ENCODE measurements at regions not wholly inside any gene's neighbourhood (a gene's known extent, or its start where the extent isn't known, plus 50 kb on each side); places are given as distances from the start of the nearest gene placed in this dataset.

- no peak for DNase-seq
Observed at GRCh38 chr4:45985038-45985437, 138.8 kb downstream of the GABRG1 start.

GRCh38 chr4:45971108-45971507, 152.7 kb downstream of the GABRG1 start:
- no peak for DNase-seq

GRCh38 chr4:45957353-45957752, 166.5 kb downstream of the GABRG1 start:
- no peak for DNase-seq

GRCh38 chr4:45954276-45954675, 169.6 kb downstream of the GABRG1 start:
- no peak for DNase-seq

GRCh38 chr4:45951153-45951552, 172.7 kb downstream of the GABRG1 start:
- DNase-seq, result no peak

- no peak for DNase-seq
Observed at GRCh38 chr4:45946699-45947098, 177.2 kb downstream of the GABRG1 start.

- DNase-seq, result peak; percentile 2
Observed at GRCh38 chr4:45944000-45944399, 179.9 kb downstream of the GABRG1 start.

GRCh38 chr4:45939056-45939455, 184.8 kb downstream of the GABRG1 start:
- DNase-seq, result no peak

GRCh38 chr4:45931154-45931553, 192.7 kb downstream of the GABRG1 start:
- no peak for DNase-seq

- no peak for DNase-seq
Observed at GRCh38 chr4:45927641-45928040, 196.2 kb downstream of the GABRG1 start.

- no peak for DNase-seq
Observed at GRCh38 chr4:45925809-45926208, 198.0 kb downstream of the GABRG1 start.

GRCh38 chr4:45920861-45921260, 203.0 kb downstream of the GABRG1 start:
- no peak for DNase-seq

GRCh38 chr4:45910511-45910910, 213.3 kb downstream of the GABRG1 start:
- DNase-seq, result no peak

GRCh38 chr4:45897946-45898585, 225.8 kb downstream of the GABRG1 start:
- no peak for DNase-seq

- no peak for DNase-seq
Observed at GRCh38 chr4:45883421-45883820, 240.4 kb downstream of the GABRG1 start.

GRCh38 chr4:45876235-45876890, 247.5 kb downstream of the GABRG1 start:
- no peak for DNase-seq

- no peak for DNase-seq
Observed at GRCh38 chr4:45869184-45869583, 254.7 kb downstream of the GABRG1 start.

GRCh38 chr4:45865781-45866180, 258.1 kb downstream of the GABRG1 start:
- no peak for DNase-seq

GRCh38 chr4:45855857-45856256, 268.0 kb downstream of the GABRG1 start:
- no peak for DNase-seq

GRCh38 chr4:45846016-45846415, 277.8 kb downstream of the GABRG1 start:
- no peak for DNase-seq

GRCh38 chr4:45841791-45842190, 282.1 kb downstream of the GABRG1 start:
- no peak for DNase-seq

- DNase-seq, result no peak
Observed at GRCh38 chr4:45831692-45832091, 292.2 kb downstream of the GABRG1 start.

- DNase-seq, result no peak
Observed at GRCh38 chr4:45803994-45804393, 319.9 kb downstream of the GABRG1 start.

GRCh38 chr4:45795135-45795534, 328.7 kb downstream of the GABRG1 start:
- DNase-seq, result no peak

GRCh38 chr4:45778514-45778913, 345.3 kb downstream of the GABRG1 start:
- DNase-seq, result no peak
